ENCODE measurements at regions not wholly inside any gene's neighbourhood (a gene's known extent, or its start where the extent isn't known, plus 50 kb on each side); places are given as distances from the start of the nearest gene placed in this dataset.

- DNase-seq (ENCODE audit: low read depth in 2 of 2) = no peak
Observed at GRCh38 chr7:25775999-25776743, 375.8 kb upstream of the NFE2L3 start.

GRCh38 chr7:25776744-25777123 is 375.3 kb upstream of the NFE2L3 start:
- no peak for DNase-seq (ENCODE audit: low read depth in 2 of 2)

GRCh38 chr7:25777969-25778708 is 373.9 kb upstream of the NFE2L3 start:
- DNase-seq (ENCODE audit: low read depth in 2 of 2) = no peak

DNA sequence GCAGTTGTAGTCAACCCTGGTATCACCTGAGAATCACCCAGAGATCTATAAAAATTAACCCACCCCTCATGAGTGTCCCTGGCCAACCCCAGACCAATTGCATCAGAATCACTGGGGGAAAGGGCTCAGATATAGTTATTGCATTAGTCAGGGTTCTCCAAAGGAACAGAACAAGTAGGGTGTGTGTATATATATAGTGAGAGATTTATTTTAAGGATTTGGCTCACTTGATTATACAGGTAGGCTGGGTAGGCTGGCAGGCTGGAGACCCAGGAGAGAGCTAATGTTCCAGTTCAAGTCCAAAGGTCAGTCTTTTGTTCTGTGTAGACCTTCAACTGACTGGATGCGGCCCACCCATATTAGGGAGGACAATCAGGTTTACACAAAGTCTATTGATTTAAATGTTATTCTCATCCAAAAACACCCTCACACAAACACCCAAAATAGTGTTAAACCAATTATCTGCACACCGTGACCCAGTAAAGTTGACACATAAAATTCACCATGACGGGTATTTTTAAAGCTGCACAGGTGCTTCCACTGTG is 372.9 kb upstream of the NFE2L3 start:
- DNase-seq (ENCODE audit: low read depth in 2 of 2) = no peak

DNA sequence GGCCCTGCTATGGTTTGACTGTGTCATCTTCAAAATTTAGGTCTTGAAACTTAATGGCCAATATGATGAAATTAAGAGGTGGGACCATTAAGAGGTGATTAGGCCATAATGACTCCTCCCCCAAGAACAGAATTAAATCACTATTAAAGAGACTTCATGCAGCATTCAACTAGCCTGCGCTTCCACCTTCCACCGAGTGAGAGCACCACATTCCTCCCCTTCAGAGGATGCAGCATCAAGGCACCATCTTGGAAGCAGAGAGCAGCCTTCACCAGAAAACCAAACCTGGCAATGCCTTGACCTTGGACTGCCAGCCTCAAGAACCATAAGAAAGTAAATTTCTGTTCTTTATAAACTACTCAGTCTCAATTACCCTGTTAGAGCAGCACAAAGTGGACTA is 371.1 kb upstream of the NFE2L3 start:
- DNase-seq (ENCODE audit: low read depth in 2 of 2) = no peak

DNA sequence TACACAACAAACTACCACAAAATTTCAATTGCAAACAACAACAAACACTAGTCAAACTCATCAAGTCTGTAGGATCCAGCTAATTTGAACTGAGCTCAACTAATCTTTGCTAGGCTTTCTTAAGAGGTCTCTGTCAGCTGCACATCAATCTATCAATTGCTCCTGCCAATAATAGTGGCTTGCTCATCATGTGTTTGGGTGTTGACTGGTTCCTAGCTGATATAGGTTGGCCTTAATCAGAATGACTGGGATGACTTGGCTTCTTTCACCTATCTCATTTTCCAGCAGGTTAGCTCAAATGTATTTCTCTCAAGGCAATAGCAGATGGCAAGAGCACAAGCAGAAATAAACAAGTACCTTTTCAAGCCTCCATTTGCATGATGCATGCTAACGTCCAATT is 370.3 kb upstream of the NFE2L3 start:
- DNase-seq (ENCODE audit: low read depth in 2 of 2) = no peak

- DNase-seq (ENCODE audit: low read depth in 2 of 2) = peak; percentile 41 to 47
Observed at GRCh38 chr7:25786936-25787335, 365.1 kb upstream of the NFE2L3 start.

- no peak for DNase-seq (ENCODE audit: low read depth in 2 of 2)
Observed at GRCh38 chr7:25787336-25787735, 364.7 kb upstream of the NFE2L3 start.

DNA sequence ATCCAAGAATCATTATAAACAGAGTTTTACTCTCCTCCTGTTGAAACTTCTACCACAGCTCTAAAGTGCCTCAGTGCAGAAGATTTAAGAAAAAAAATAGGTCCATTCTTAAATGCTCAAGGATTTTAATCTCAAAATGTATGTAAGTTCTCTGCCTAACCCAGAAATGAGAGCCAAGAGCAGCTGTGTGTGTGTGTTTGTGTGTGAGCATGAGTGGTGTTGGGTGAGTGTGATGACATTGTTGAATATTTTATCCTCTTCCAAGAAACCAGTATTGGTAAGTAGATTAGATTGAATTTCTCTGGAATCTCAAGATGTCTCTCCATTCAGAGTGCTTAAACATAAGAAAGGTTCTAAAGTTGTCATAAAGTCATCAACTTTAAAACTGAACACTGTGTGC is 363.6 kb upstream of the NFE2L3 start:
- no peak for DNase-seq (ENCODE audit: low read depth in 2 of 2)

- no peak for DNase-seq (ENCODE audit: low read depth in 2 of 2)
Observed at GRCh38 chr7:25788961-25789620, 362.9 kb upstream of the NFE2L3 start.

DNA sequence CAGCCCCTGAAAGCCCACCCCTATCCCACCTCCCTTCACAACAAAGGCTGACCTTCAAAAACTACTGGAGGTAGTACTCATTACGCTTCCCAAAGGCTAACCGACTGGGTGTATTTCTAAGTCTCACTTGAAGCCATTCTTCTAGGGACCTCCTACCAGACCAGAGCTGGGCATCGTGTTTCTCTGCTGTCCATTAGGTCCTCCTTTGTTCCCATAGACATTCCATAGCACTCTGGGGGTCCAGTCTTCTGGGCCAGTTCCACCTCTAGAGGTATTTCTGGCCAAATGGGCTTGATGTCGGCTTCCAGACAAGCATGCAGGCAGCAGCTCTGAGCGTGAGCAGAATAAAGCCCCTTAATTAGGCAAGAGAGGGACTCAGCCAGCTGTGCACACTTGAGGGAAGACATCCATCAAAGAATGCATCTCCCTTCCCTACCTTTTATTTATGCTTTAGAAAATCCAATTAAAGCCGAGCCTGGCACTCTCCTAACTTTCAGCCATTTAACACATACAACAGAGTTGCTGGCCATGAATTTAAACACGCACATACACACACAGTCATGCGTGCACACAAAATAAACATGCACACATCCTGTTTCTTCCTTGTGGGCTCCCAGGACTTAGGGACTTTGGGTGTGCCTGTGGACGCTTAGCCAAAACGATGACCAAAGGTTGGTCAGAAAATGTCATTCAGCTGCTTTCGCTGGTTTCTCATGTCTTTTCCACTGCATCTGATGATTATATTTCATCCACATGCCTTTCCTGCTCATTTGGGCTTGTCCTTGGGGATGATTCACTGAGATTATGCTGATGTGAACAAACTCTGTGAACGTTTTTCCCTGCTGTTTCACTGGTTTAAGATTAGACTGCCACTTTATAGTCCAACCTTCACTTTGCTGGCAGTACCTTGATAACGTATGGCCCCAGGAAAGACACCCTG is 362.0 kb upstream of the NFE2L3 start:
- no peak for DNase-seq (ENCODE audit: low read depth in 2 of 2)

- DNase-seq (ENCODE audit: low read depth in 2 of 2) = no peak
Observed at GRCh38 chr7:25790963-25791362, 361.0 kb upstream of the NFE2L3 start.

- DNase-seq (ENCODE audit: low read depth in 2 of 2) = no peak
Observed at GRCh38 chr7:25792586-25792985, 359.4 kb upstream of the NFE2L3 start.

DNA sequence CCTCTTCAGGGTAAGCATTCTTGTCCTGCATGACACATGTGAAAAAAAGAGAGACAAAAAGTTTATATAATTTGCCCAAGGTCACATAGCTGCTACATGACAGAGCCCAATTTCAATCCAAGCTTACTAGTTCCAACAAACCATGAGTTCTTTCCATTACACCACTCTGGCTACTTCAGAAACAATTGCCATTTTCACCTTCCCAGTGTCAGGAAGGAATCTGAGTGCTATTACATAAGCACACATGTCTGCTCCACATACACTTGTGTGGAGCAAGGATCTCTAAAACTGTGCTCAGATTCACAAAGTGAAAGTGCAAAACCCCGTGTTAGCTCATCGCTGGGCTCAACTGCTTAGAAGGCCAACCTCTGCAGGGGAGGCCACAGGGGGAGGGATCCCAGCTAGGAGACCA is 356.2 kb upstream of the NFE2L3 start:
- no peak for DNase-seq (ENCODE audit: low read depth in 2 of 2)

DNA sequence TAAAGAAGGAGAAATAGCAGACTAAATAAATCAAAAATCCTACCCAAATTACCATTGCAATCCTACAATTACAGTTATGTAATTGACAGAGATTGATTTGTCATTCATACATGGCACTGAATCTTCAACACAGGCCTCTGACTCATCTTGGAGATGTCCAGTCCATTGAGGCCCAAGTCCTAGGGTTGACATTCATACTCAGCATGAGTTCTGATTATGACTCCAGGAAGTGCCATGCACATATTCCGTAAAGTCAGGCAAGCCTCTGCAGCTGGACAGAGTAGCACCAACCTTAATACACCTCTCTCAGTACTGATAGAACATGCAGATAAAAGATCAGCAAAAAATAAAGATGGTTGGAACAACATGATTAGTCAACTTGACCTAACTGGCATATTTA is 353.7 kb upstream of the NFE2L3 start:
- DNase-seq (ENCODE audit: low read depth in 2 of 2) = no peak

- no peak for DNase-seq (ENCODE audit: low read depth in 2 of 2)
Observed at GRCh38 chr7:25801214-25801613, 350.8 kb upstream of the NFE2L3 start.

GRCh38 chr7:25802057-25802456 is 349.9 kb upstream of the NFE2L3 start:
- no peak for DNase-seq (ENCODE audit: low read depth in 2 of 2)

DNA sequence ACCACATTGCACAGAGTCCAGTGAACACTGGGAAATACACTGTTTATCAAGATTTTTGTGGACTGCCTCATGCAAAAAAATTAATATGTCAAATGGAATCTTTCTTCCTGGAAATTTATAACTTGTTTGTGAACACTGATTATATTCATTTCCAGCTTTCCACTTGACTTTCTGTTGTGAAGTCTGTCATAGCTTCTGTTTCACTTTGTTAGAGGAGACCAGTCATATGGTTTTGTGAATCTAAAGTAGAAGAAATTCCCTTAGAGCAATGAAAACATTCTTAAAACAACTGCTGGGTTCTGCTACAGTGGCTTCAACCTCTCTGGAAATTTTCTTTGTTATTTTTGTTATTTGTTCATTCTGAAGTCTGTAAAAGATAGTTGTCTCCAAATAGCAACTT is 349.5 kb upstream of the NFE2L3 start:
- no peak for DNase-seq (ENCODE audit: low read depth in 2 of 2)

GRCh38 chr7:25803117-25803887 is 348.7 kb upstream of the NFE2L3 start:
- no peak for DNase-seq (ENCODE audit: low read depth in 2 of 2)

- DNase-seq (ENCODE audit: low read depth in 2 of 2) = no peak
Observed at GRCh38 chr7:25804154-25804553, 347.8 kb upstream of the NFE2L3 start.

Measured in fibroblast of skin of left quadriceps (primary cell).